Glomerular endothelial cell (primary cell): ENCODE measurements at regions not wholly inside any gene's neighbourhood (a gene's known extent, or its start where the extent isn't known, plus 50 kb on each side); places are given as distances from the start of the nearest gene placed in this dataset.

ENCODE experiments used
- DNase-seq: peaks from one replicate; pipeline ENCODE4 v3.0.0-alpha.2; 2011; ENCODE audit warnings: low read depth, low spot score; ENCODE audit errors: extremely low read depth

GRCh38 chr11:70532731-70533130, 134.4 kb downstream of the CTTN start:
- DNase-seq = no peak

- DNase-seq = no peak
These were observed 137.1 kb downstream of the CTTN start for GRCh38 chr11:70535191-70535971.

GRCh38 chr11:70536051-70536877, 137.9 kb downstream of the CTTN start:
- DNase-seq = no peak

GRCh38 chr11:70537576-70538571, 139.5 kb downstream of the CTTN start:
- DNase-seq = no peak

- DNase-seq = no peak
These were observed 140.5 kb downstream of the CTTN start for GRCh38 chr11:70538641-70539359.

GRCh38 chr11:70539360-70540095, 141.2 kb downstream of the CTTN start:
- no peak for DNase-seq

GRCh38 chr11:70540196-70540595, 141.9 kb downstream of the CTTN start:
- no peak for DNase-seq

- DNase-seq = no peak
These were observed 142.8 kb downstream of the CTTN start for GRCh38 chr11:70541176-70541575.

- DNase-seq = no peak
These were observed 143.4 kb downstream of the CTTN start for GRCh38 chr11:70541699-70542098.

- DNase-seq = no peak
These were observed 144.1 kb downstream of the CTTN start for GRCh38 chr11:70542406-70542805.

GRCh38 chr11:70542811-70543210, 144.5 kb downstream of the CTTN start:
- no peak for DNase-seq

- no peak for DNase-seq
These were observed 145.3 kb downstream of the CTTN start for GRCh38 chr11:70543611-70544010.

- no peak for DNase-seq
These were observed 145.9 kb downstream of the CTTN start for GRCh38 chr11:70544067-70544773.

- no peak for DNase-seq
These were observed 146.7 kb downstream of the CTTN start for GRCh38 chr11:70544774-70545609.

GRCh38 chr11:70545610-70545912, 147.2 kb downstream of the CTTN start:
- no peak for DNase-seq

GRCh38 chr11:70546191-70546940, 148.0 kb downstream of the CTTN start:
- DNase-seq = no peak

GRCh38 chr11:70547386-70547785, 149.1 kb downstream of the CTTN start:
- no peak for DNase-seq
